K562 (cell line): ENCODE measurements at regions not wholly inside any gene's neighbourhood (a gene's known extent, or its start where the extent isn't known, plus 50 kb on each side); places are given as distances from the start of the nearest gene placed in this dataset.

Source experiments
- ATAC-seq: fragments of 200-7000 bp; cut with Tn5 transposase; 3 replicates; pipeline ENCODE4 v1.9.1; 2020; ENCODE audit warnings: moderate library complexity
- BruUV-seq: library from RNA; stranded (reverse); fragments of 400-500 nt; replicated peaks from 2 replicates; lab custom pipeline; 2021; lab: Mats Ljungman, UMichigan
- CTCF ChIA-PET: fragments of 300-600 bp; formaldehyde crosslinking; extraction: SDS; loops from one replicate; lab custom pipeline; 2021; ENCODE audit warnings: low intra/inter-chr PET ratio; lab: Yijun Ruan, JAX
- POLR2A ChIA-PET: fragments of 300-600, 350-650 bp; sonication (Branson Sonifier 250); formaldehyde crosslinking; extraction: SDS; loops from one replicate; lab custom pipeline; 2021; ENCODE audit warnings: antibody characterized with exemption, inconsistent platforms; lab: Yijun Ruan, JAX
- DNase-seq, 4 experiments: peaks; one replicate each; pipeline versions ENCODE4 v3.0.0 to v3.0.0-alpha.2; 2011 to 2018; ENCODE audit warnings: low spot score in 3 of 4, mixed read lengths in 3 of 4; ENCODE audit errors: extremely low read depth in 1 of 4
- FAIRE-seq: peaks from 2 replicates; lab custom pipeline; 2011; peaks lifted over from hg19 to GRCh38; lab: Jason Lieb, UNC
- H2AFZ ChIP-seq: 2 replicates; pipeline ENCODE4 v1.6.0; 2011; ENCODE audit warnings: low read depth, low read length, control low read depth, inconsistent platforms
- H3K27ac ChIP-seq: fragments of 200-600 bp; 3 replicates; pipeline ENCODE4 v1.8.0; 2011; ENCODE audit warnings: low read depth, mild to moderate bottlenecking, control low read depth, inconsistent platforms, low read length, moderate library complexity, mixed read lengths; ENCODE audit errors: extremely low read depth
- H3K27me3 ChIP-seq, 2 experiments: fragments of 300-600 bp in 1 of 2; 2 replicates in 1 of 2; 3 replicates in 1 of 2; pipeline versions ENCODE4 v1.6.0 to v1.8.0; 2011; ENCODE audit warnings: inconsistent platforms in 2 of 2, low read length in 2 of 2, mild to moderate bottlenecking in 1 of 2, mixed read lengths in 1 of 2, moderate library complexity in 1 of 2; ENCODE audit not compliant: control insufficient read depth in 2 of 2, insufficient read depth in 2 of 2
- H3K36me3 ChIP-seq: fragments of 300-600 bp; 3 replicates; pipeline ENCODE4 v1.8.0; 2011; ENCODE audit warnings: mild to moderate bottlenecking, low read length, inconsistent platforms; ENCODE audit not compliant: control insufficient read depth, insufficient read depth
- H3K4me1 ChIP-seq, 2 experiments: fragments of 200-600 bp in 1 of 2; replicated peaks in 1 of 2; 2 replicates in 1 of 2; 3 replicates in 1 of 2; pipeline versions ENCODE4 v1.5.1 to v1.8.0; 2011; ENCODE audit warnings: inconsistent platforms in 2 of 2, low read length in 2 of 2, mild to moderate bottlenecking in 1 of 2, mixed read lengths in 1 of 2, moderate library complexity in 1 of 2; ENCODE audit not compliant: control insufficient read depth in 2 of 2, insufficient read depth in 2 of 2
- H3K4me2 ChIP-seq: 2 replicates; pipeline ENCODE4 v1.6.1; 2011; ENCODE audit warnings: low read length, control low read depth, inconsistent platforms, mixed read lengths; ENCODE audit not compliant: insufficient read depth
- H3K4me3 ChIP-seq: fragments of 200-600 bp; sonication (generic), shearing (Covaris generic); 2 replicates; pipeline ENCODE4 v1.5.1; 2016; ENCODE audit warnings: control low read depth, inconsistent platforms
- H3K79me2 ChIP-seq: fragments of 200-600 bp; 3 replicates; pipeline ENCODE4 v1.8.0; 2011; ENCODE audit warnings: low read length, inconsistent platforms; ENCODE audit not compliant: control insufficient read depth, insufficient read depth
- H3K9ac ChIP-seq, 2 experiments: 2 replicates each; pipeline versions ENCODE4 v1.6.0 to v1.6.1; 2011; ENCODE audit warnings: low read depth in 2 of 2, low read length in 2 of 2, control low read depth in 1 of 2, inconsistent platforms in 1 of 2, mild to moderate bottlenecking in 1 of 2, mixed read lengths in 1 of 2; ENCODE audit not compliant: insufficient read depth in 1 of 2
- H3K9me1 ChIP-seq: one replicate; pipeline ENCODE4 v1.6.0; 2011; ENCODE audit warnings: inconsistent platforms, mild to moderate bottlenecking, low read length, moderate library complexity; ENCODE audit not compliant: control insufficient read depth, insufficient read depth
- H3K9me3 ChIP-seq: replicated peaks from 2 replicates; pipeline ENCODE4 v1.5.1; 2011; ENCODE audit warnings: low read depth, low read length, inconsistent platforms; ENCODE audit not compliant: control insufficient read depth, insufficient read depth
- H4K20me1 ChIP-seq: replicated peaks from 2 replicates; pipeline ENCODE4 v1.6.1; 2011; ENCODE audit warnings: low read length, inconsistent platforms, mixed read lengths; ENCODE audit not compliant: control insufficient read depth, insufficient read depth
- GATAD2A ChIP-seq: fragments of 450-650 bp; IDR thresholded peaks from 2 replicates; pipeline ENCODE4 v1.6.1; 2017
- SREBF2 ChIP-seq: sonication (generic); formaldehyde crosslinking; IDR thresholded peaks from 2 replicates; pipeline ENCODE4 v1.4.0; 2020; ENCODE audit warnings: mild to moderate bottlenecking, missing genetic modification reagents
- TBP ChIP-seq: optimal IDR thresholded peaks from 2 replicates; pipeline ENCODE3; 2011; ENCODE audit warnings: low read depth, low read length, improper control_type of control experiment
- THAP12 ChIP-seq: fragments of 250-450 bp; sonication (Bioruptor Pico); IDR thresholded peaks from 2 replicates; pipeline ENCODE4 v1.9.0; 2021; ENCODE audit warnings: mild to moderate bottlenecking, inconsistent platforms
- ZBTB40 ChIP-seq, 2 experiments: fragments of 450-650 bp in 1 of 2; sonication (generic) in 1 of 2; formaldehyde crosslinking in 1 of 2; IDR thresholded peaks; 2 replicates each; pipeline versions ENCODE4 v1.7.1 to v1.9.0; 2016 to 2022; ENCODE audit warnings: inconsistent platforms in 1 of 2, mild to moderate bottlenecking in 1 of 2, missing genetic modification reagents in 1 of 2
- WGBS: fragments of 100-300 bp; shearing (Covaris generic); methylation state at CpG from one replicate; pipeline ENCODE4 v1.1.6; 2016; ENCODE audit warnings: low coverage, mixed read lengths; ENCODE audit not compliant: insufficient coverage; ENCODE audit errors: missing lambda C conversion rate; 5-methylcytosine and 5-hydroxymethylcytosine counted together
- in situ Hi-C: fragments of 300-500 bp; cut with MboI; formaldehyde crosslinking; loops from 4 replicates; pipeline ENCODE4 v1.15.0; 2018; ENCODE audit warnings: inconsistent platforms, mixed read lengths
- intact Hi-C: fragments of 100-400 bp; cut with micrococcal nuclease; formaldehyde crosslinking; loops from 2 replicates; pipeline ENCODE4 v1.14.2; 2022

GRCh38 chr22:49666146-49666809, 161.4 kb downstream of the BRD1 start:
- ATAC-seq (no peak), FAIRE-seq (no peak), DNase-seq (no peak)
- H3K9ac ChIP-seq: no peak overlapping the region
- TF ChIP-seq SREBF2 (no peak), ZBTB40 (IDR thresholded peaks at IDR 0.05) (peak; percentile 94), ZBTB40 (CRISPR knock-in tag; IDR thresholded peaks at IDR 0.05) (peak; percentile 91), GATAD2A (no peak), THAP12 (CRISPR knock-in tag) (no peak), TBP (no peak)
- no peaks in the 10 kb centered on the region for H3K9me3 ChIP-seq
- intact Hi-C loops: no loop called here
- H2AFZ ChIP-seq: no peak overlapping the region
- H3K79me2 ChIP-seq: no peaks in the 10 kb centered on the region
- 12% methylated on average over 10 of the region's 11 CpGs for WGBS
- no peak overlapping the region for H3K4me2 ChIP-seq
- peaks cover 19 to 49% of the 10 kb centered on the region in 2 experiments; a peak in 4 of 5 replicates for H3K27me3 ChIP-seq
- H4K20me1 ChIP-seq: no peaks in the 10 kb centered on the region
- H3K27ac ChIP-seq: no peak overlapping the region
- POLR2A ChIA-PET: no interaction called here
- in situ Hi-C loops: no loop called here
- H3K9me1 ChIP-seq: no peaks in the 10 kb centered on the region
- no TSS peak for BruUV-seq
- CTCF ChIA-PET: no interaction called here
- no peaks in the 10 kb centered on the region for H3K36me3 ChIP-seq
- H3K4me1 ChIP-seq: peaks cover 0 to 8% of the 10 kb centered on the region in 2 experiments; a peak in 2 of 5 replicates
- no peak overlapping the region for H3K4me3 ChIP-seq
